ENCODE measurements at regions not wholly inside any gene's neighbourhood (a gene's known extent, or its start where the extent isn't known, plus 50 kb on each side); places are given as distances from the start of the nearest gene placed in this dataset.
"Not testable (repeated sequence)": the region's sequence is repeated elsewhere in the genome, so short reads cannot be mapped to it uniquely, and the experiment has no call there.

DNA sequence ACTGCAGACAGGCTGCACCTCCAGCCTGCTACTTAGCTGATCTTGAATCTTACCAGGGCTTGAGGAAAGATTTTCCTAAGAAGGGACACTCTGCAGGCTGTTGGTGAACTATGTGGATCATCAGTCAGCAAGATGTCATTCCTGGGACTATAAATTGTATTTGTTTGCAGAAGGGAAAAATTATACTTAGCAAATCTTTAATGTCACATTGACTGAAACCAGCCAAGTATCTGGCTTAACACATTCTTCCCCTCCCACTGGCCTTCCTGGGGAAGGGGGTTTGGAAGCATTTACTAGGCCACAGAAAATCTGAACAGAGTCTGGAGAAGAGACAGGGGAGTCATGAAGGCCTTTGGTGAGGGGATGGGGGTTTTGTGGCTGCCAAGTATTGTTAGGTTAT, 156.7 kb upstream of the EOLA2 start:
- Histone ChIP-seq H3K27me3 (no peaks in the 10 kb centered on the region), H3K4me1 (peaks cover 0 to 6% of the 10 kb centered on the region in 2 donors), H3K36me3 (no peaks in the 10 kb centered on the region), H3K9me3 (no peaks in the 10 kb centered on the region), H3K4me3 (no peak overlapping the region), H3K27ac (no peak overlapping the region)
- TF ChIP-seq CTCF (IDR thresholded peaks at IDR 0.05) = no peak
- DNase-seq (ENCODE audit: low spot score) = no peak

DNA sequence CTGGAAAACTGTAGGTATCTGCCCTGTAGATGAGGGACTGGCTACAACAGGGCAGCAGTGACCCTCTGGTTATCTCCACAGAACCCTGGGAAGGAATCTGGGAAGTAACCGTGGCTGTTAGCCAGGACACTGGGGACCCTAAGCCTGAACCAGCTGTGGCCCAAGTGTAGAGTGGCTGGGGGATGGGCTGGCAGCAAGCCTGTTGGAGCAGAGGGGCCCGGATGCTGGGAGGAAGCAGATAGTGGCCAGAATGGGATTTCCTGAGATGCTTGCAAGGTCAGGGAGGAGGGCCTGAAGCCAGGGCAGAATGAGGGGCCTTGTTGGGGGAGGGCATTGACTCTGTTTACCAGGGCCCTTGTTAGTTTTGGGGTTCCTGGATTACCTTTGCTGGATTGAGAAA, 161.0 kb upstream of the EOLA2 start:
- H3K4me1 ChIP-seq = peaks cover 0 to 6% of the 10 kb centered on the region in 2 donors
- H3K36me3 ChIP-seq = no peaks in the 10 kb centered on the region
- H3K27ac ChIP-seq = no peak overlapping the region
- no peak overlapping the region for H3K4me3 ChIP-seq
- H3K27me3 ChIP-seq = no peaks in the 10 kb centered on the region
- DNase-seq (ENCODE audit: low spot score) = no peak
- H3K9me3 ChIP-seq = peaks cover 0 to 5% of the 10 kb centered on the region in 2 donors
- TF ChIP-seq CTCF (IDR thresholded peaks at IDR 0.05) = no peak

- no peak overlapping the region for H3K27ac ChIP-seq
- DNase-seq (ENCODE audit: low spot score) = no peak
- no peaks in the 10 kb centered on the region for H3K36me3 ChIP-seq
- no peak for TF ChIP-seq CTCF (IDR thresholded peaks at IDR 0.05)
- H3K4me3 ChIP-seq = no peak overlapping the region
- no peaks in the 10 kb centered on the region for H3K27me3 ChIP-seq
- peaks cover 0 to 5% of the 10 kb centered on the region in 2 donors for H3K9me3 ChIP-seq
- no peaks in the 10 kb centered on the region for H3K4me1 ChIP-seq
Observed at GRCh38 chrX:150100261-150100660, 162.0 kb upstream of the EOLA2 start.

DNA sequence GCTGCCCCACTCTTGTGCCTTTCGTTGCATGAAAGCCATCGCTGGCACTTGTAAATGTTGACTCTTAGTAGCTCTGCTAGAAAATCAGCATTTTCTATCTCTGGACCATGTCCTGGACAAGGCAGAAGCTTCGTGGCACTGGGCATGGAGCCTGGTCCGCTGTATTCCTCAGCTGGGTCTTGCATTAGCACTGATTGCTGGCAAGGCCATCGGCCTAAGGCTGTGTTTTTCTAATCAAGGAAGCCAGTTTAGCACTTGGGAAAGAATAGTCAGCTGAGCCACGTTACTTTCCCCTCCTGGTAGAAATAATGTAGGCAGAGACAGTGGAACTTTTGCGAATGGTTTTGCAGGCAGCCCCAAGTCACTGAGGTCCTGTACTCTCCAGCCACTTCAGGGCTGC, 180.2 kb upstream of the EOLA2 start:
- no peak for DNase-seq (ENCODE audit: low spot score)
- TF ChIP-seq CTCF (IDR thresholded peaks at IDR 0.05) = no peak
- Histone ChIP-seq H3K4me3 (no peak overlapping the region), H3K27ac (no peak overlapping the region), H3K9me3 (no peaks in the 10 kb centered on the region), H3K36me3 (no peaks in the 10 kb centered on the region), H3K27me3 (no peaks in the 10 kb centered on the region), H3K4me1 (no peaks in the 10 kb centered on the region)

DNA sequence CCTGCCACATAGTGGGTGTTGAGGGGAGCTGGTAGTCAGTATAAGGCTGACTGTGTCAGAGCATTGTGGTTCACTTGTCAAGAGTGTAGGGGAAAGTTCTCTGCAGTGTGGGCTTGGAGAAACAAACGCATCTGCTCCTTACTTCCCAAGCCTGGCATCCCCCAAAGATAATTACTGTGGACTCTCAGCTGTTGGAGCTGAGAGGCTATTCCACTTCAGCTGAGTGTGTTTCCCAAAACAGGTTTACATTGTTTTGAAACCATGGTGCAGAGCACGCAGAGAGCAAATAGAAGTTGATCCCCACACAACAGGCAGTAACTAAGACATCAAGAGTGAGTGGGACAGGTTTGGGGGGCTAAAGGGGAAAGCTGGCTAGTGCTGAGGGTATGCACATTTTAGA, 181.0 kb upstream of the EOLA2 start:
- H3K36me3 ChIP-seq = no peaks in the 10 kb centered on the region
- no peak overlapping the region for H3K27ac ChIP-seq
- H3K27me3 ChIP-seq = no peaks in the 10 kb centered on the region
- H3K4me1 ChIP-seq = no peaks in the 10 kb centered on the region
- H3K4me3 ChIP-seq = no peak overlapping the region
- no peak for DNase-seq (ENCODE audit: low spot score)
- TF ChIP-seq CTCF (IDR thresholded peaks at IDR 0.05) = no peak
- H3K9me3 ChIP-seq = no peaks in the 10 kb centered on the region

DNA sequence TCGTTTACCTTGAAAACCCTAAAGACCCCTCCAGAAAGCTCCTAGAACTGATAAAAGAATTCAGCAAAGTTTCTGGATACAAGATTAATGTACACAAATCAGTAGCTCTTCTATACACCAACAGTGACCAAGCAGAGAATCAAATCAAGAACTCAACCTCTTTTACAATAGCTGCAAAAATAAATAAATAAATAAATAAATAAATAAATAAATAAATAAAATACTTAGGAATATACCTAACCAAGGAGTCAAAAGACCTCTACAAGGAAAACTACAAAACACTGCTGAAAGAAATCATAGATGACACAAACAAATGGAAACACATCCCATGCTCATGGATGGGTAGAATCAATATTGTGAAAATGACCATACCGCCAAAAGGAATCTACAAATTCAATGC, 186.8 kb upstream of the EOLA2 start:
- not testable (repeated sequence) for H3K36me3 ChIP-seq; H3K27me3 ChIP-seq; H3K4me3 ChIP-seq; H3K27ac ChIP-seq; H3K4me1 ChIP-seq; DNase-seq (ENCODE audit: low spot score); H3K9me3 ChIP-seq
